ENCODE measurements at regions not wholly inside any gene's neighbourhood (a gene's known extent, or its start where the extent isn't known, plus 50 kb on each side); places are given as distances from the start of the nearest gene placed in this dataset.

DNA sequence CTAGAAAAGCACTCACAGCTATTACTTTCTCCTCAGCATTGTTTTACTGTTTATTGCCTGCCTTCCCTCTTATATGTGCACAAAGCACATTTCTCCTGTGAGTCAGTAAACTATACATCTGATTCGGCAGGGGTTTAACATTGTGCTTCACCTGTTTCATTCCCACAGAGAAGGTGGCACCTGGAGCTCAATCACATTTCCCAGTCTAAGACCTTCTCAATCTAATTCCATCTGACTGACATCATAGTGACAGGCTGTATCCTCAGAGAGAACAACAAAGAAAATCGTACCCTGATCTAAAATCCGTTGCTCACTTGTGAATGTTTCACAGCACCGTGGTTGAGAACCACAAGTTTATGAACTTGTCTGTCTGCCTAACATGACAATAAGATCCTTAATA is 92.4 kb upstream of the CAST start:
- no peak overlapping the region for H3K4me3 ChIP-seq (ENCODE audit: low read depth, low read length)
- DNase-seq (ENCODE audit: low read depth) = no peak
- TF ChIP-seq CTCF (conservative IDR thresholded peaks at IDR 0.05; ENCODE audit: low read depth, low read length) = no peak

GRCh38 chr5:96572864-96573512 is 89.2 kb upstream of the CAST start:
- TF ChIP-seq CTCF (conservative IDR thresholded peaks at IDR 0.05; ENCODE audit: low read depth, low read length) = no peak
- DNase-seq (ENCODE audit: low read depth) = peak; percentile 97
- no peak overlapping the region for H3K4me3 ChIP-seq (ENCODE audit: low read depth, low read length)

DNA sequence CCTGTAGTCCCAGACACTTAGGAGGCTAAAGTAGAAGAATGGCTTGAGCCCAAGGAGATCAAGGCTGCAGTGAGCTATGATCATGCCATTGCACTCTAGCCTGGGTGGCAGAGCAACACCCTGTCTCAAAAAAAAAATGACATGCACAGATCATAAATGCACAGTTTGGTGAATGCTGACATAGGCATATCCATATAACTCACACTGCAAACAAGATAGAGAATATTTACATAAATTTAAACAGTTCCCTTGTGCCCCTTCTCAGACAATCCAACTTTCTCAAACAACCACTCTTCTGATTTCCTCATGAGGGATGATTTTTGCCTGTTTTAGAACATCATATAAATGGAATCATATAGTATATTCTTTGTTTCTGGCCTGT is 88.7 kb upstream of the CAST start:
- DNase-seq (ENCODE audit: low read depth) = no peak
- H3K4me3 ChIP-seq (ENCODE audit: low read depth, low read length) = no peak overlapping the region
- TF ChIP-seq CTCF (conservative IDR thresholded peaks at IDR 0.05; ENCODE audit: low read depth, low read length) = no peak

DNA sequence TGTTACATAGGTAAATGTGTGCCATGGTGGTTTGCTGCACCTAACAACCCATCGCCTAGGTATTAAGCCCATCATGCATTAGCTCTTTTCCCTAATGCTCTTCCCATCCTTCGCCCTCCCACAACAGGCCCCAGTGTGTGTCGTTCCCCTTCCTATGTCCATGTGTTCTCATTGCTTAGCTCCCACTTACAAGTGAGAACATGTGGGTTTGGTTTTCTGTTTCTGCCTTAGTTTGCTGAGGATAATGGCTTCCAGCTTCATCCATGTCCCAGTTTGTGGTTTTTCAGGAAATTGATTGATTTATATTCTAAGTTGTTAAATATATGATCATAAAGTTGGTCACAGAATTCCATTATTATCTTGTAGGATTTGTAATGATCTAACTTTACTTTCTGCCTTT is 85.3 kb upstream of the CAST start:
- H3K4me3 ChIP-seq (ENCODE audit: low read depth, low read length) = no peak overlapping the region
- no peak for DNase-seq (ENCODE audit: low read depth)
- no peak for TF ChIP-seq CTCF (conservative IDR thresholded peaks at IDR 0.05; ENCODE audit: low read depth, low read length)

GRCh38 chr5:96577909-96578308 is 84.3 kb upstream of the CAST start:
- TF ChIP-seq CTCF (conservative IDR thresholded peaks at IDR 0.05; ENCODE audit: low read depth, low read length) = no peak
- DNase-seq (ENCODE audit: low read depth) = peak; percentile 73
- no peak overlapping the region for H3K4me3 ChIP-seq (ENCODE audit: low read depth, low read length)

GRCh38 chr5:96579711-96580110 is 82.5 kb upstream of the CAST start:
- peak; percentile 38 for DNase-seq (ENCODE audit: low read depth)
- H3K4me3 ChIP-seq (ENCODE audit: low read depth, low read length) = no peak overlapping the region
- no peak for TF ChIP-seq CTCF (conservative IDR thresholded peaks at IDR 0.05; ENCODE audit: low read depth, low read length)

- no peak for TF ChIP-seq CTCF (conservative IDR thresholded peaks at IDR 0.05; ENCODE audit: low read depth, low read length)
- no peak overlapping the region for H3K4me3 ChIP-seq (ENCODE audit: low read depth, low read length)
- no peak for DNase-seq (ENCODE audit: low read depth)
Measured at GRCh38 chr5:96582343-96582742, 79.8 kb upstream of the CAST start.
